Central memory CD8-positive, alpha-beta T cell (primary cell): ENCODE measurements at regions not wholly inside any gene's neighbourhood (a gene's known extent, or its start where the extent isn't known, plus 50 kb on each side); places are given as distances from the start of the nearest gene placed in this dataset.
"Not testable (repeated sequence)": the region's sequence is repeated elsewhere in the genome, so short reads cannot be mapped to it uniquely, and the experiment has no call there.

Source experiments
- ATAC-seq: fragments of 150-1000 bp; cut with Tn5 transposase; replicated peaks from 2 replicates; pipeline ENCODE4 v1.10.0; 2022; ENCODE audit warnings: mild to moderate bottlenecking, moderate FRiP score, moderate number of reproducible peaks; ENCODE audit not compliant: poor library complexity, severe bottlenecking; ENCODE audit errors: extremely low read depth
- DNase-seq, 2 donors: peaks; one replicate each; pipeline ENCODE4 v3.0.0; 2021; ENCODE audit warnings: low spot score in 2 of 2
- H3K27ac Mint-ChIP-seq: one replicate; pipeline ENCODE4 v1.8.0; 2022; ENCODE audit warnings: low read depth, mild to moderate bottlenecking, moderate library complexity, mixed read lengths
- H3K27me3 Mint-ChIP-seq: one replicate; pipeline ENCODE4 v1.8.0; 2022; ENCODE audit warnings: mixed read lengths
- H3K36me3 Mint-ChIP-seq: one replicate; pipeline ENCODE4 v1.8.0; 2022; ENCODE audit warnings: mild to moderate bottlenecking, moderate library complexity, mixed read lengths; ENCODE audit not compliant: insufficient read depth
- H3K4me1 Mint-ChIP-seq: one replicate; pipeline ENCODE4 v1.8.0; 2022; ENCODE audit warnings: mixed read lengths
- H3K4me3 Mint-ChIP-seq: one replicate; pipeline ENCODE4 v1.8.0; 2022; ENCODE audit warnings: mild to moderate bottlenecking, moderate library complexity, mixed read lengths
- H3K9me3 Mint-ChIP-seq: one replicate; pipeline ENCODE4 v1.8.0; 2022; ENCODE audit warnings: mixed read lengths

GRCh38 chr3:15983693-15984092 is 185.9 kb upstream of the ANKRD28 start:
- ATAC-seq: no peak
- no peak for DNase-seq
- H3K4me1 Mint-ChIP-seq: no peaks in the 10 kb centered on the region
- H3K9me3 Mint-ChIP-seq: peaks cover 8% of the 10 kb centered on the region
- H3K36me3 Mint-ChIP-seq: peaks cover 2% of the 10 kb centered on the region
- no peak overlapping the region for H3K27ac Mint-ChIP-seq
- H3K4me3 Mint-ChIP-seq: no peak overlapping the region
- peaks cover 40% of the 10 kb centered on the region for H3K27me3 Mint-ChIP-seq

- H3K4me1 Mint-ChIP-seq: no peaks in the 10 kb centered on the region
- no peak overlapping the region for H3K4me3 Mint-ChIP-seq
- peaks cover 2% of the 10 kb centered on the region for H3K36me3 Mint-ChIP-seq
- H3K27ac Mint-ChIP-seq: no peak overlapping the region
- DNase-seq (no peak), ATAC-seq (no peak)
- peaks cover 8% of the 10 kb centered on the region for H3K9me3 Mint-ChIP-seq
- peaks cover 54% of the 10 kb centered on the region for H3K27me3 Mint-ChIP-seq
Observed at GRCh38 chr3:15989419-15989818, 185.1 kb upstream of the GALNT15 start.

GRCh38 chr3:15993660-15994059 is 180.8 kb upstream of the GALNT15 start:
- not testable (repeated sequence) for H3K27ac Mint-ChIP-seq, ATAC-seq, H3K9me3 Mint-ChIP-seq, H3K36me3 Mint-ChIP-seq, H3K4me3 Mint-ChIP-seq, H3K4me1 Mint-ChIP-seq, DNase-seq
- H3K27me3 Mint-ChIP-seq: peaks cover 41% of the 10 kb centered on the region

GRCh38 chr3:15996496-15996895 is 178.0 kb upstream of the GALNT15 start:
- not testable (repeated sequence) for H3K36me3 Mint-ChIP-seq, DNase-seq, H3K4me3 Mint-ChIP-seq, H3K27ac Mint-ChIP-seq, H3K9me3 Mint-ChIP-seq, ATAC-seq, H3K4me1 Mint-ChIP-seq
- peaks cover 58% of the 10 kb centered on the region for H3K27me3 Mint-ChIP-seq

- no peak for DNase-seq
- H3K4me3 Mint-ChIP-seq: no peak overlapping the region
- no peaks in the 10 kb centered on the region for H3K36me3 Mint-ChIP-seq
- no peaks in the 10 kb centered on the region for H3K4me1 Mint-ChIP-seq
- ATAC-seq: no peak
- no peaks in the 10 kb centered on the region for H3K9me3 Mint-ChIP-seq
- peaks cover 68% of the 10 kb centered on the region for H3K27me3 Mint-ChIP-seq
- H3K27ac Mint-ChIP-seq: no peak overlapping the region
Observed at GRCh38 chr3:15997274-15997943, 177.1 kb upstream of the GALNT15 start.

- no peak overlapping the region for H3K4me3 Mint-ChIP-seq
- no peak overlapping the region for H3K27ac Mint-ChIP-seq
- H3K36me3 Mint-ChIP-seq: no peaks in the 10 kb centered on the region
- H3K27me3 Mint-ChIP-seq: peaks cover 72% of the 10 kb centered on the region
- H3K9me3 Mint-ChIP-seq: no peaks in the 10 kb centered on the region
- no peaks in the 10 kb centered on the region for H3K4me1 Mint-ChIP-seq
- no peak for ATAC-seq
- no peak for DNase-seq
Observed at GRCh38 chr3:15998911-15999310, 175.6 kb upstream of the GALNT15 start.

- DNase-seq (no peak), ATAC-seq (no peak)
- Mint-ChIP-seq H3K4me3 (no peak overlapping the region), H3K9me3 (no peaks in the 10 kb centered on the region), H3K27me3 (peaks cover 54% of the 10 kb centered on the region), H3K4me1 (no peaks in the 10 kb centered on the region), H3K27ac (no peak overlapping the region), H3K36me3 (no peaks in the 10 kb centered on the region)
Observed at GRCh38 chr3:16004812-16005211, 169.7 kb upstream of the GALNT15 start.

GRCh38 chr3:16011376-16011775 is 163.1 kb upstream of the GALNT15 start:
- DNase-seq: no peak
- Mint-ChIP-seq H3K4me1 (no peaks in the 10 kb centered on the region), H3K27ac (no peak overlapping the region), H3K27me3 (peaks cover 9% of the 10 kb centered on the region), H3K4me3 (no peak overlapping the region), H3K36me3 (no peaks in the 10 kb centered on the region), H3K9me3 (no peaks in the 10 kb centered on the region)
- ATAC-seq: no peak

- no peak overlapping the region for H3K27ac Mint-ChIP-seq
- peaks cover 6% of the 10 kb centered on the region for H3K27me3 Mint-ChIP-seq
- ATAC-seq (no peak), DNase-seq (no peak)
- H3K9me3 Mint-ChIP-seq: no peaks in the 10 kb centered on the region
- H3K4me1 Mint-ChIP-seq: no peaks in the 10 kb centered on the region
- H3K4me3 Mint-ChIP-seq: no peak overlapping the region
- no peaks in the 10 kb centered on the region for H3K36me3 Mint-ChIP-seq
Observed at GRCh38 chr3:16012086-16012485, 162.4 kb upstream of the GALNT15 start.

GRCh38 chr3:16013568-16013967 is 160.9 kb upstream of the GALNT15 start:
- H3K36me3 Mint-ChIP-seq: no peaks in the 10 kb centered on the region
- H3K4me3 Mint-ChIP-seq: no peak overlapping the region
- peaks cover 19% of the 10 kb centered on the region for H3K27me3 Mint-ChIP-seq
- no peak overlapping the region for H3K27ac Mint-ChIP-seq
- DNase-seq (no peak), ATAC-seq (no peak)
- no peaks in the 10 kb centered on the region for H3K9me3 Mint-ChIP-seq
- no peaks in the 10 kb centered on the region for H3K4me1 Mint-ChIP-seq

GRCh38 chr3:16021801-16022200 is 152.7 kb upstream of the GALNT15 start:
- H3K27me3 Mint-ChIP-seq: peaks cover 46% of the 10 kb centered on the region
- not testable (repeated sequence) for H3K36me3 Mint-ChIP-seq, H3K27ac Mint-ChIP-seq, H3K4me3 Mint-ChIP-seq, H3K4me1 Mint-ChIP-seq, H3K9me3 Mint-ChIP-seq, ATAC-seq, DNase-seq

- not testable (repeated sequence) for H3K36me3 Mint-ChIP-seq, H3K27ac Mint-ChIP-seq, DNase-seq, H3K9me3 Mint-ChIP-seq, H3K4me3 Mint-ChIP-seq, ATAC-seq, H3K4me1 Mint-ChIP-seq
- H3K27me3 Mint-ChIP-seq: peaks cover 40% of the 10 kb centered on the region
Observed at GRCh38 chr3:16023881-16024280, 150.6 kb upstream of the GALNT15 start.

- Mint-ChIP-seq H3K36me3 (no peaks in the 10 kb centered on the region), H3K4me1 (no peaks in the 10 kb centered on the region), H3K27me3 (peaks cover 40% of the 10 kb centered on the region), H3K9me3 (no peaks in the 10 kb centered on the region), H3K27ac (no peak overlapping the region), H3K4me3 (no peak overlapping the region)
- ATAC-seq: no peak
- no peak for DNase-seq
Observed at GRCh38 chr3:16024548-16024947, 149.9 kb upstream of the GALNT15 start.
